Endodermal cell (in vitro differentiated cells): ENCODE measurements at regions not wholly inside any gene's neighbourhood (a gene's known extent, or its start where the extent isn't known, plus 50 kb on each side); places are given as distances from the start of the nearest gene placed in this dataset.

Source experiments
- DNase-seq: peaks from one replicate; pipeline ENCODE4 v3.0.0-alpha.2; 2017
- H3K27ac ChIP-seq: 2 replicates; pipeline ENCODE4 v1.5.1; 2013; ENCODE audit warnings: mild to moderate bottlenecking, low read depth, low read length, moderate library complexity
- H3K27me3 ChIP-seq: 2 replicates; pipeline ENCODE4 v1.6.1; 2013; ENCODE audit warnings: mild to moderate bottlenecking, low read length, moderate library complexity; ENCODE audit not compliant: insufficient read depth, control insufficient read depth, poor library complexity, severe bottlenecking
- H3K36me3 ChIP-seq: 2 replicates; pipeline ENCODE4 v1.7.0; 2013; ENCODE audit warnings: mild to moderate bottlenecking, low read length, moderate library complexity; ENCODE audit not compliant: control insufficient read depth, insufficient read depth
- H3K4me1 ChIP-seq: one replicate; pipeline ENCODE4 v1.7.0; 2013; ENCODE audit warnings: low read length; ENCODE audit not compliant: control insufficient read depth, insufficient read depth
- H3K4me3 ChIP-seq: 2 replicates; pipeline ENCODE4 v1.5.1; 2013; ENCODE audit warnings: mild to moderate bottlenecking, low read length, moderate library complexity
- H3K9ac ChIP-seq: 2 replicates; pipeline ENCODE4 v1.6.1; 2013; ENCODE audit warnings: mild to moderate bottlenecking, low read length, moderate library complexity; ENCODE audit not compliant: poor library complexity, severe bottlenecking; ENCODE audit errors: extremely low read depth
- H3K9me3 ChIP-seq: 2 replicates; pipeline ENCODE4 v1.6.1; 2013; ENCODE audit warnings: mild to moderate bottlenecking, low read length, moderate library complexity; ENCODE audit not compliant: control insufficient read depth
- H3K27ac Mint-ChIP-seq: 2 replicates; pipeline ENCODE4 v1.8.0; 2020; ENCODE audit warnings: mixed read lengths
- H3K27me3 Mint-ChIP-seq: 2 replicates; pipeline ENCODE4 v1.8.0; 2021; ENCODE audit warnings: mild to moderate bottlenecking, mixed read lengths; ENCODE audit not compliant: insufficient read depth
- H3K36me3 Mint-ChIP-seq: 2 replicates; pipeline ENCODE4 v1.8.0; 2020; ENCODE audit warnings: low read depth, mixed read lengths
- H3K4me1 Mint-ChIP-seq: 2 replicates; pipeline ENCODE4 v1.8.0; 2020; ENCODE audit warnings: mixed read lengths
- H3K4me3 Mint-ChIP-seq: 2 replicates; pipeline ENCODE4 v1.8.0; 2020; ENCODE audit warnings: mild to moderate bottlenecking, moderate library complexity, mixed read lengths
- H3K9me3 Mint-ChIP-seq: 2 replicates; pipeline ENCODE4 v1.8.0; 2020; ENCODE audit warnings: mild to moderate bottlenecking, mixed read lengths
- WGBS, 2 experiments: methylation state at CpG; one replicate each; pipeline versions ENCODE4 v1.1.5 to v1.1.7; 2013; ENCODE audit warnings: missing lambda C conversion rate in 2 of 2, mixed read lengths in 1 of 2; ENCODE audit not compliant: insufficient coverage in 1 of 2, insufficient read length in 1 of 2; 5-methylcytosine and 5-hydroxymethylcytosine counted together
- TF ChIP-seq, protein P1 (sequence below): fragments of 200-600 bp; sonication (generic); conservative IDR thresholded peaks from 2 replicates; pipeline ENCODE4 v1.5.0; 2021; ENCODE audit warnings: antibody characterized with exemption, mild to moderate bottlenecking

DNA sequence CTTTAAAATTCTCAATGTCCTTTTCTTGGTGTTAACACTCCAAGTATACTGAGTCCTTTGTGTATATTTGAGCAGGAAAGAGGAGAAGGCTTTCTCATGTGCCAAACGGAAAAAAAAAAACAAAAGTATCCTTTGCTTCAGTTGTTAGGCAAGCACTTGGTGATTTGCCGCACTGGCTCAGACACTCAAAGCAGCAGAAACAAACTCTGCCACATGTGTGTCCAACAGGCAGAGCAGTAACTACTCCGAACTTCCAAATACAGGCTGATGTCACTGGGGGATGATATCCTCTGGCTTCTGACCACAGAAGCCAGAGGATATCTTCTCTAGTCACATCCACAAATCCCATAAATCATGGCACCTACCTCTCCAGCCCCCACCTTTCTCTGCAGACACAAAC, 108.0 kb upstream of the SALL3 start:
- no peak for DNase-seq
- Histone ChIP-seq H3K9me3 (no peaks in the 10 kb centered on the region), H3K27ac (no peak overlapping the region), H3K27me3 (no peaks in the 10 kb centered on the region), H3K36me3 (no peaks in the 10 kb centered on the region), H3K9ac (no peak overlapping the region), H3K4me1 (no peaks in the 10 kb centered on the region), H3K4me3 (no peak overlapping the region)
- Mint-ChIP-seq H3K9me3 (no peaks in the 10 kb centered on the region), H3K36me3 (no peaks in the 10 kb centered on the region), H3K27ac (no peak overlapping the region), H3K4me3 (no peak overlapping the region), H3K27me3 (peaks cover 1% of the 10 kb centered on the region), H3K4me1 (peaks cover under 1% of the 10 kb centered on the region)
- 88 to 100% methylated on average over 1 to 3 of the region's 3 CpGs for WGBS, 2 experiments
- TF ChIP-seq, protein P1, sequence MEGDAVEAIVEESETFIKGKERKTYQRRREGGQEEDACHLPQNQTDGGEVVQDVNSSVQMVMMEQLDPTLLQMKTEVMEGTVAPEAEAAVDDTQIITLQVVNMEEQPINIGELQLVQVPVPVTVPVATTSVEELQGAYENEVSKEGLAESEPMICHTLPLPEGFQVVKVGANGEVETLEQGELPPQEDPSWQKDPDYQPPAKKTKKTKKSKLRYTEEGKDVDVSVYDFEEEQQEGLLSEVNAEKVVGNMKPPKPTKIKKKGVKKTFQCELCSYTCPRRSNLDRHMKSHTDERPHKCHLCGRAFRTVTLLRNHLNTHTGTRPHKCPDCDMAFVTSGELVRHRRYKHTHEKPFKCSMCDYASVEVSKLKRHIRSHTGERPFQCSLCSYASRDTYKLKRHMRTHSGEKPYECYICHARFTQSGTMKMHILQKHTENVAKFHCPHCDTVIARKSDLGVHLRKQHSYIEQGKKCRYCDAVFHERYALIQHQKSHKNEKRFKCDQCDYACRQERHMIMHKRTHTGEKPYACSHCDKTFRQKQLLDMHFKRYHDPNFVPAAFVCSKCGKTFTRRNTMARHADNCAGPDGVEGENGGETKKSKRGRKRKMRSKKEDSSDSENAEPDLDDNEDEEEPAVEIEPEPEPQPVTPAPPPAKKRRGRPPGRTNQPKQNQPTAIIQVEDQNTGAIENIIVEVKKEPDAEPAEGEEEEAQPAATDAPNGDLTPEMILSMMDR, result no peak

DNA sequence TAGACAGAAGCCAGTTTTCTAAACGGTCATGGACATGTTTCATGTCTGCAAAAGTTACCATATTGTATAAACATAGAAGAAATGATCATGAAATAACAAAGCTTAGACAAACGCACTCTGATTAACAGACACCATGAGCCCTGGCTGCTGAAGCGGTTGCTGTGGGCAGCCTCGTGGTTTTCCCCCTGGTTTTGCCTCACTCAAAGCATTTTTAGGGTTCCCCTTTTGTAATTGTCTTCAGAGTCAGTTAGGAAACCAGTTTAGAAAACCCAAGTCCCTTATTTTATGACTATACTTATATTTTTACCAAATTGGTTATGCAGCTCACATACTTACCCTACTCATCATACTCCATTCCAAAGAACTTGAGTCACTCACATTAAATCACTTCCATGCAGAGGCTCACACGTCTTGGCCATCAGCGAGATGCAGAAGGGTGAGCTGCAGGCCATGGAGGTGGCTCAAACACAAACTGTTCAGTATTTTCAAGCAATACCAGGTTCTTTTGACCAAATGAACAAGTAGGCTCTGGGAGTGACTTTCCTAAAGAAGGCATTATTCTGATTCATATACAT, 105.6 kb upstream of the SALL3 start:
- H3K4me1 Mint-ChIP-seq, result peaks cover 5% of the 10 kb centered on the region
- Histone ChIP-seq H3K4me1 (no peaks in the 10 kb centered on the region), H3K9me3 (no peaks in the 10 kb centered on the region), H3K4me3 (no peak overlapping the region), H3K27ac (no peak overlapping the region), H3K27me3 (no peaks in the 10 kb centered on the region), H3K36me3 (no peaks in the 10 kb centered on the region), H3K9ac (no peak overlapping the region)
- H3K9me3 Mint-ChIP-seq, result no peaks in the 10 kb centered on the region
- TF ChIP-seq, protein P1, result no peak
- DNase-seq, result no peak
- H3K27me3 Mint-ChIP-seq, result peaks cover 1% of the 10 kb centered on the region
- no peak overlapping the region for H3K27ac Mint-ChIP-seq
- 88 to 91% methylated on average over 5 to 6 of the region's 6 CpGs for WGBS, 2 experiments
- no peaks in the 10 kb centered on the region for H3K36me3 Mint-ChIP-seq
- no peak overlapping the region for H3K4me3 Mint-ChIP-seq

DNA sequence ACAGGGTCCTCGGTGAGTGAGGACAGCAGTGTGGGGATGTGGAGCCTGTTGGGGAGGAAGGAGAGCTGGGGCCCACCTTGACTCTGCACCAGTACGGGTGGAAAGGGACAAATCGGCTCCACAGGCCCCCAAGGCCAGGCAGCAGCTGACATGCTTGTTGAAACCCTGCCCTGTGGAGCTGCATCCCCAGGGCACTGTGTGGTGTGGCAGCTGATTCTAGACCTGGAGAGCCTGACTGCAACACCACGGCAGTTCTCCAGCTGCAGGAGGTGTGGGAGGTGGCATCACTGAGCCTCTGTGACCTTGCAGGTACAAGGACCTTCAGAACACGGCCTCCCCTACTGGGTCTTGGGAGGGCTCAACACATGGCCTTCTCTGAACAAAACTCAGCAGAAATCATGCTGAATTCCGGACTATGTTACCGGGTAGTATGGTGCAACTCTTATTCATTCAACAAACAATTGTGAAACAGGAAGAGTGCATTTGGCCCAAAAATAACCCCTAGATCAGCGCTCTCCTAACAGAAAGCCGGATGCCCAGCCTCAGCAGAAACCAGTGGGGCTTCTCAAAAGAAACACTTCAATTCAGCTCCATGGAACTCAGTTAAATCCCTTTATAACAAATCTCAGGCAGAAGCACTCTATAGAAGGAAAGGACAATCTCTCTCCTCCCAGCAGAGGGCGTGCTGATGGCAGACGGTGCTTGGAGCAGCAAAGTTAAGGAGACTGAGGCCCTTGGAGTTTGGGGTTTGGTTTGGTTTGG, 104.4 kb upstream of the SALL3 start:
- Mint-ChIP-seq H3K4me1 (peaks cover 5% of the 10 kb centered on the region), H3K9me3 (no peaks in the 10 kb centered on the region), H3K36me3 (no peaks in the 10 kb centered on the region), H3K4me3 (no peak overlapping the region), H3K27ac (no peak overlapping the region), H3K27me3 (peaks cover 4% of the 10 kb centered on the region)
- H3K27ac ChIP-seq, result no peak overlapping the region
- TF ChIP-seq, protein P1, result peak; percentile 85
- H3K9me3 ChIP-seq, result no peaks in the 10 kb centered on the region
- H3K9ac ChIP-seq, result no peak overlapping the region
- H3K27me3 ChIP-seq, result no peaks in the 10 kb centered on the region
- 74 to 89% methylated on average over 3 to 10 of the region's 11 CpGs for WGBS, 2 experiments
- no peak overlapping the region for H3K4me3 ChIP-seq
- peak; percentile 87 for DNase-seq
- H3K4me1 ChIP-seq, result no peaks in the 10 kb centered on the region
- no peaks in the 10 kb centered on the region for H3K36me3 ChIP-seq
